GOT3 (cell line): ENCODE measurements at regions not wholly inside any gene's neighbourhood (a gene's known extent, or its start where the extent isn't known, plus 50 kb on each side); places are given as distances from the start of the nearest gene placed in this dataset.

Experiments
- DNase-seq: peaks from one replicate; lab custom pipeline; 2025; ENCODE audit warnings: mixed read lengths; lab: John Stamatoyannopoulos, UW

- no peak for DNase-seq
Observed at GRCh38 chr2:52857722-52858121, 909.9 kb upstream of the CHAC2 start.

- no peak for DNase-seq
Observed at GRCh38 chr2:52852006-52852405, 915.6 kb upstream of the CHAC2 start.

GRCh38 chr2:52844701-52845423 is 922.7 kb upstream of the CHAC2 start:
- DNase-seq = no peak

- no peak for DNase-seq
Observed at GRCh38 chr2:52835909-52836308, 931.7 kb upstream of the CHAC2 start.

GRCh38 chr2:52831216-52831615 is 936.4 kb upstream of the CHAC2 start:
- DNase-seq = no peak

GRCh38 chr2:52828112-52828511 is 939.5 kb upstream of the CHAC2 start:
- DNase-seq = no peak

GRCh38 chr2:52821631-52822030 is 946.0 kb upstream of the CHAC2 start:
- no peak for DNase-seq

- DNase-seq = no peak
Observed at GRCh38 chr2:52818958-52819357, 948.6 kb upstream of the CHAC2 start.

GRCh38 chr2:52810460-52810859 is 957.1 kb upstream of the CHAC2 start:
- no peak for DNase-seq

- DNase-seq = no peak
Observed at GRCh38 chr2:52805901-52806410, 961.6 kb upstream of the CHAC2 start.

- DNase-seq = no peak
Observed at GRCh38 chr2:52794581-52794980, 973.0 kb upstream of the CHAC2 start.

- no peak for DNase-seq
Observed at GRCh38 chr2:52779446-52779845, 988.2 kb upstream of the CHAC2 start.

- no peak for DNase-seq
Observed at GRCh38 chr2:52776571-52776970, 991.0 kb upstream of the CHAC2 start.

GRCh38 chr2:52775674-52776073 is 991.9 kb upstream of the CHAC2 start:
- DNase-seq = no peak

GRCh38 chr2:52765735-52766134 is 1001.9 kb upstream of the CHAC2 start:
- DNase-seq = no peak

- no peak for DNase-seq
Observed at GRCh38 chr2:52749764-52750163, 1017.8 kb upstream of the CHAC2 start.

GRCh38 chr2:52745144-52745543 is 1022.5 kb upstream of the CHAC2 start:
- no peak for DNase-seq

GRCh38 chr2:52732849-52733395 is 1034.7 kb upstream of the CHAC2 start:
- DNase-seq = no peak

GRCh38 chr2:52724585-52724984 is 1043.0 kb upstream of the CHAC2 start:
- DNase-seq = no peak

GRCh38 chr2:52717836-52718235 is 1049.8 kb upstream of the CHAC2 start:
- DNase-seq = no peak

GRCh38 chr2:52710810-52711618 is 1056.6 kb upstream of the CHAC2 start:
- no peak for DNase-seq

GRCh38 chr2:52704251-52704650 is 1063.4 kb upstream of the CHAC2 start:
- DNase-seq = no peak

GRCh38 chr2:52703004-52703403 is 1064.6 kb upstream of the CHAC2 start:
- DNase-seq = no peak
